ENCODE measurements at regions not wholly inside any gene's neighbourhood (a gene's known extent, or its start where the extent isn't known, plus 50 kb on each side); places are given as distances from the start of the nearest gene placed in this dataset.
A peak's percentile ranks its signal among the peaks of the same experiment; 100 is the strongest.

- no peak for DNase-seq
Measured at GRCh38 chr15:36499412-36500389, 79.7 kb upstream of the CDIN1 start.

GRCh38 chr15:36501063-36501678 lies 78.3 kb upstream of the CDIN1 start:
- peak; percentile 78 for DNase-seq

- no peak for DNase-seq
Measured at GRCh38 chr15:36502509-36502908, 76.9 kb upstream of the CDIN1 start.

- no peak for DNase-seq
Measured at GRCh38 chr15:36506733-36507356, 72.6 kb upstream of the CDIN1 start.

GRCh38 chr15:36507458-36507857 lies 72.0 kb upstream of the CDIN1 start:
- DNase-seq, result no peak

GRCh38 chr15:36511594-36511993 lies 67.8 kb upstream of the CDIN1 start:
- DNase-seq, result no peak

- no peak for DNase-seq
Measured at GRCh38 chr15:36517758-36518157, 61.7 kb upstream of the CDIN1 start.

- no peak for DNase-seq
Measured at GRCh38 chr15:36519067-36519466, 60.4 kb upstream of the CDIN1 start.

- DNase-seq, result no peak
Measured at GRCh38 chr15:36525430-36525829, 54.0 kb upstream of the CDIN1 start.

- peak; percentile 58 for DNase-seq
Measured at GRCh38 chr15:36527235-36528162, 51.9 kb upstream of the CDIN1 start.

- DNase-seq, result no peak
Measured at GRCh38 chr15:36529296-36530011, 50.0 kb upstream of the CDIN1 start.

Data from NCI-H1694 (cell line).